Glutamatergic neuron (in vitro differentiated cells): ENCODE measurements at regions not wholly inside any gene's neighbourhood (a gene's known extent, or its start where the extent isn't known, plus 50 kb on each side); places are given as distances from the start of the nearest gene placed in this dataset.
"Not testable (repeated sequence)": the region's sequence is repeated elsewhere in the genome, so short reads cannot be mapped to it uniquely, and the experiment has no call there.

Source experiments
- DNase-seq: peaks from one replicate; pipeline ENCODE4 v3.0.0; 2022
- H3K27ac Mint-ChIP-seq: one replicate; pipeline ENCODE4 v1.8.0; 2020; ENCODE audit warnings: mild to moderate bottlenecking, mixed read lengths, inconsistent platforms; ENCODE audit not compliant: unreplicated experiment
- H3K27me3 Mint-ChIP-seq: one replicate; pipeline ENCODE4 v1.8.0; 2020; ENCODE audit warnings: mild to moderate bottlenecking, moderate library complexity, mixed read lengths, inconsistent platforms; ENCODE audit not compliant: unreplicated experiment
- H3K36me3 Mint-ChIP-seq: one replicate; pipeline ENCODE4 v1.8.0; 2020; ENCODE audit warnings: mild to moderate bottlenecking, mixed read lengths, inconsistent platforms; ENCODE audit not compliant: unreplicated experiment
- H3K4me1 Mint-ChIP-seq: one replicate; pipeline ENCODE4 v1.8.0; 2020; ENCODE audit warnings: mild to moderate bottlenecking, low read depth, mixed read lengths, inconsistent platforms; ENCODE audit not compliant: unreplicated experiment
- H3K4me3 Mint-ChIP-seq: one replicate; pipeline ENCODE4 v1.8.0; 2020; ENCODE audit warnings: mild to moderate bottlenecking, mixed read lengths, inconsistent platforms; ENCODE audit not compliant: unreplicated experiment
- H3K9me3 Mint-ChIP-seq: one replicate; pipeline ENCODE4 v1.8.0; 2020; ENCODE audit warnings: mild to moderate bottlenecking, moderate library complexity, mixed read lengths, inconsistent platforms; ENCODE audit not compliant: unreplicated experiment
- TF ChIP-seq, protein P1 (sequence below): fragments of 200-600 bp; sonication (generic); IDR thresholded peaks from one replicate; pipeline ENCODE4 v1.5.0; 2021; ENCODE audit not compliant: partially characterized antibody, unreplicated experiment

DNA sequence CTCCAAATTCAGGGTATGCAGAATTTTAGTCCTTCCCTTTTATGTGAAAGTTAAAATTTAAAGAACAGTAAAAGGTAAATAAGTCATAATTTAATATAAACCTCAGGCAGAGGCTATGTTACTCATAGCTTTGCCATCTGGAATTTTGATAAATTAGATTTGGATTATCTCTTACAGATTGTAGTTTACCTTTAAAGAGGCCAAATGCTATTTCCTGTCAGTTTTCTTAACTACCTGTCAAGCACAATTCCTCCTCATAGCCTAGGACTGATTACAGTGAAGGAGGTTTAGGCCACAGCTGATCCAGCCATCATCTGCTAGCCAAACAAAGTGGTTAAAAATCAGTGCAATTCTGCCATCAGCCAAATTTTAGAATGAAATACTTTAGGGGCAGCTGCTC is 128.1 kb downstream of the MFAP3L start:
- Mint-ChIP-seq H3K9me3 (peaks cover 2% of the 10 kb centered on the region), H3K4me1 (no peaks in the 10 kb centered on the region), H3K36me3 (no peaks in the 10 kb centered on the region), H3K27ac (no peak overlapping the region), H3K27me3 (peaks cover 1% of the 10 kb centered on the region), H3K4me3 (no peak overlapping the region)
- no peak for DNase-seq
- TF ChIP-seq, protein P1, sequence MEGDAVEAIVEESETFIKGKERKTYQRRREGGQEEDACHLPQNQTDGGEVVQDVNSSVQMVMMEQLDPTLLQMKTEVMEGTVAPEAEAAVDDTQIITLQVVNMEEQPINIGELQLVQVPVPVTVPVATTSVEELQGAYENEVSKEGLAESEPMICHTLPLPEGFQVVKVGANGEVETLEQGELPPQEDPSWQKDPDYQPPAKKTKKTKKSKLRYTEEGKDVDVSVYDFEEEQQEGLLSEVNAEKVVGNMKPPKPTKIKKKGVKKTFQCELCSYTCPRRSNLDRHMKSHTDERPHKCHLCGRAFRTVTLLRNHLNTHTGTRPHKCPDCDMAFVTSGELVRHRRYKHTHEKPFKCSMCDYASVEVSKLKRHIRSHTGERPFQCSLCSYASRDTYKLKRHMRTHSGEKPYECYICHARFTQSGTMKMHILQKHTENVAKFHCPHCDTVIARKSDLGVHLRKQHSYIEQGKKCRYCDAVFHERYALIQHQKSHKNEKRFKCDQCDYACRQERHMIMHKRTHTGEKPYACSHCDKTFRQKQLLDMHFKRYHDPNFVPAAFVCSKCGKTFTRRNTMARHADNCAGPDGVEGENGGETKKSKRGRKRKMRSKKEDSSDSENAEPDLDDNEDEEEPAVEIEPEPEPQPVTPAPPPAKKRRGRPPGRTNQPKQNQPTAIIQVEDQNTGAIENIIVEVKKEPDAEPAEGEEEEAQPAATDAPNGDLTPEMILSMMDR, result no peak

- H3K27me3 Mint-ChIP-seq, DNase-seq, H3K4me1 Mint-ChIP-seq, H3K4me3 Mint-ChIP-seq, H3K27ac Mint-ChIP-seq, H3K36me3 Mint-ChIP-seq, H3K9me3 Mint-ChIP-seq: not testable (repeated sequence)
Observed at GRCh38 chr4:169894767-169895166, 131.4 kb downstream of the MFAP3L start.

- no peak for DNase-seq
- Mint-ChIP-seq H3K27me3 (no peaks in the 10 kb centered on the region), H3K4me3 (no peak overlapping the region), H3K27ac (no peak overlapping the region), H3K36me3 (no peaks in the 10 kb centered on the region), H3K9me3 (no peaks in the 10 kb centered on the region), H3K4me1 (no peaks in the 10 kb centered on the region)
- TF ChIP-seq, protein P1, result no peak
Observed at GRCh38 chr4:169885893-169886292, 128.1 kb upstream of the HPF1 start.

DNA sequence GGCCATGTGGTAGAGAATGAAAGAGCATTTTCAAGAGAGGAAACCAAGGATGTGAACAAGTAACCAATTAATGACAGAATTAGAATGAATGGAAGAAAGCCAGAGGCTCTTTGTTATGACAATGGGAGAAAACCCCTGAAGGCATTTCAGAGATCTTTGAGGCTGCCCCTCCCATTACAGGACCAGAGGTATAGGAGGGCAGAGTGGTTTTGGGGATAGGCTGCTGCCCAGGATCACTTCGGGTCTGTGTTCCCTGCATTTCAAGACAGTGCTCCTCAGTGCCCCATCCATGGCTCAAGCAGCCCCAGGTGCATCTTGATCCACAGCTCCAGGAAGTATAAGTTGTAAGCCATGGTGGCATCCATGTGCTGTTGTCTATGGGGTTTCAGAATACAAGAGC is 124.0 kb upstream of the HPF1 start:
- no peak for DNase-seq
- Mint-ChIP-seq H3K36me3 (no peaks in the 10 kb centered on the region), H3K9me3 (no peaks in the 10 kb centered on the region), H3K27ac (no peak overlapping the region), H3K4me3 (no peak overlapping the region), H3K27me3 (no peaks in the 10 kb centered on the region), H3K4me1 (no peaks in the 10 kb centered on the region)
- TF ChIP-seq, protein P1, result no peak

- no peak for DNase-seq
- Mint-ChIP-seq H3K36me3 (no peaks in the 10 kb centered on the region), H3K4me1 (no peaks in the 10 kb centered on the region), H3K27me3 (no peaks in the 10 kb centered on the region), H3K4me3 (no peak overlapping the region), H3K9me3 (no peaks in the 10 kb centered on the region), H3K27ac (no peak overlapping the region)
- TF ChIP-seq, protein P1, result no peak
Observed at GRCh38 chr4:169870507-169870906, 112.8 kb upstream of the HPF1 start.

DNA sequence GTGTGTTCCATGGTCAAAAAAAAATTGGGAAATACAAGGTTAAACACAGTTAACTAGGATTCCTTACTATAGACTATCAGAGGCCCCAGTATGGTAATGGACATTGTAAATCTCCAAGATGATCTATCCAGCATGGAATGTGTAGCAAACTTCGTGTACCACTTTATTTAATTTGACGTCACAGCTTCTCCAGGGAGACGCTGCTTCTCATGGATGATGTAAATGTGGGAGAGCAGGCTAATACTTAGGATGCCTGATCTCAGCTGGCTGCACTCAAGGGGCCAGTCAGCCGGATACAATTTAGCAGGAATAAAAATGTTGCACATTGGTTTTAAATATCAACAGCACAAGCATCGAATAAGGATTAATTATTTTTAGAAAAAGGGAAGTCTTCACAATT is 111.7 kb upstream of the HPF1 start:
- no peaks in the 10 kb centered on the region for H3K4me1 Mint-ChIP-seq
- H3K27me3 Mint-ChIP-seq, result no peaks in the 10 kb centered on the region
- no peak overlapping the region for H3K4me3 Mint-ChIP-seq
- TF ChIP-seq, protein P1, result no peak
- no peak for DNase-seq
- no peak overlapping the region for H3K27ac Mint-ChIP-seq
- H3K9me3 Mint-ChIP-seq, result no peaks in the 10 kb centered on the region
- H3K36me3 Mint-ChIP-seq, result no peaks in the 10 kb centered on the region
